Endothelial cell of umbilical vein (primary cell): ENCODE measurements at regions not wholly inside any gene's neighbourhood (a gene's known extent, or its start where the extent isn't known, plus 50 kb on each side); places are given as distances from the start of the nearest gene placed in this dataset.

Experiments used
- BruUV-seq: library from RNA; stranded (reverse); fragments of 400-500 nt; replicated peaks from 2 replicates; lab custom pipeline; 2021; lab: Mats Ljungman, UMichigan
- CTCF ChIA-PET: fragments of 300-600, 350-600 bp; sonication (Branson Sonifier 250); formaldehyde crosslinking; loops from one replicate; lab custom pipeline; 2021; ENCODE audit warnings: antibody characterized with exemption, inconsistent platforms; lab: Charles Lee
- POLR2A ChIA-PET: fragments of 300-600, 350-600 bp; sonication (Branson Sonifier 250); formaldehyde crosslinking; loops from one replicate; lab custom pipeline; 2021; ENCODE audit warnings: antibody characterized with exemption, inconsistent platforms; lab: Charles Lee
- DNase-seq: peaks from one replicate; pipeline ENCODE4 v3.0.0-alpha.2; 2011; ENCODE audit warnings: low read depth, low spot score
- FAIRE-seq: peaks from 2 replicates; lab custom pipeline; 2011; peaks lifted over from hg19 to GRCh38; lab: Jason Lieb, UNC
- H2AFZ ChIP-seq: 2 replicates; pipeline ENCODE4 v1.6.0; 2012; ENCODE audit warnings: low read depth, low read length, control low read depth, inconsistent platforms
- H3K27ac ChIP-seq: 2 replicates; pipeline ENCODE4 v1.5.1; 2011; ENCODE audit warnings: low read depth, mild to moderate bottlenecking, control low read depth, low read length, moderate library complexity; ENCODE audit not compliant: insufficient read depth
- H3K27me3 ChIP-seq, 2 experiments: 2 replicates each; pipeline versions ENCODE4 v1.6.0 to v1.6.1; 2011; ENCODE audit warnings: low read length in 2 of 2, mixed read lengths in 1 of 2; ENCODE audit not compliant: control insufficient read depth in 2 of 2, insufficient read depth in 2 of 2
- H3K36me3 ChIP-seq, 2 experiments: 2 replicates in 1 of 2; 3 replicates in 1 of 2; pipeline ENCODE4 v1.5.1; 2011; ENCODE audit warnings: low read length in 2 of 2, mild to moderate bottlenecking in 1 of 2, moderate library complexity in 1 of 2; ENCODE audit not compliant: control insufficient read depth in 2 of 2, insufficient read depth in 2 of 2; ENCODE audit errors: extremely low read depth in 1 of 2
- H3K4me1 ChIP-seq: 3 replicates; pipeline ENCODE4 v1.5.1; 2011; ENCODE audit warnings: mild to moderate bottlenecking, low read length; ENCODE audit not compliant: control insufficient read depth, insufficient read depth; ENCODE audit errors: extremely low read depth
- H3K4me2 ChIP-seq: 2 replicates; pipeline ENCODE4 v1.6.1; 2011; ENCODE audit warnings: low read length, control low read depth, mixed read lengths; ENCODE audit not compliant: insufficient read depth
- H3K4me3 ChIP-seq, 3 experiments: fragments of 200-600 bp in 1 of 3; sonication (generic), shearing (Covaris generic) in 1 of 3; replicated peaks in 1 of 3; 2 replicates each; pipeline ENCODE4 v1.5.1; 2011 to 2016; ENCODE audit warnings: control low read depth in 3 of 3, low read length in 3 of 3, mild to moderate bottlenecking in 2 of 3, inconsistent platforms in 1 of 3, low read depth in 1 of 3, moderate library complexity in 1 of 3; ENCODE audit not compliant: insufficient read depth in 1 of 3
- H3K79me2 ChIP-seq: 2 replicates; pipeline ENCODE4 v1.6.0; 2012; ENCODE audit warnings: low read length, inconsistent platforms; ENCODE audit not compliant: control insufficient read depth, insufficient read depth
- H3K9ac ChIP-seq: replicated peaks from 2 replicates; pipeline ENCODE3; 2011; ENCODE audit warnings: low read length, control low read depth; ENCODE audit not compliant: insufficient read depth; ENCODE audit errors: extremely low read depth
- H3K9me1 ChIP-seq: replicated peaks from 3 replicates; pipeline ENCODE4 v1.6.0; 2011; ENCODE audit warnings: mild to moderate bottlenecking, low read length; ENCODE audit not compliant: control insufficient read depth, insufficient read depth; ENCODE audit errors: extremely low read depth
- H3K9me3 ChIP-seq: replicated peaks from 2 replicates; pipeline ENCODE4 v1.5.1; 2012; ENCODE audit warnings: low read length, inconsistent platforms; ENCODE audit not compliant: control insufficient read depth, insufficient read depth
- H4K20me1 ChIP-seq: replicated peaks from 2 replicates; pipeline ENCODE3; 2011; ENCODE audit warnings: mild to moderate bottlenecking, low read length; ENCODE audit not compliant: control insufficient read depth, insufficient read depth; ENCODE audit errors: extremely low read depth
- EZH2 ChIP-seq: IDR thresholded peaks from 2 replicates; pipeline ENCODE4 v1.6.1; 2012; ENCODE audit warnings: borderline replicate concordance, low read depth, mild to moderate bottlenecking, moderate library complexity, low read length, inconsistent platforms; ENCODE audit not compliant: severe bottlenecking
- FOS ChIP-seq: IDR thresholded peaks from 2 replicates; pipeline ENCODE4 v1.6.1; 2011; ENCODE audit warnings: mild to moderate bottlenecking, low read length, moderate library complexity, borderline replicate concordance; ENCODE audit not compliant: insufficient read depth
- GATA2 ChIP-seq: IDR thresholded peaks from 2 replicates; pipeline ENCODE4 v1.7.0; 2011; ENCODE audit warnings: low read depth, mild to moderate bottlenecking, moderate library complexity, mixed read lengths, low read length; ENCODE audit not compliant: insufficient read length, insufficient read depth
- JUN ChIP-seq: IDR thresholded peaks from 2 replicates; pipeline ENCODE4 v1.6.1; 2011; ENCODE audit warnings: borderline replicate concordance, low read depth; ENCODE audit not compliant: insufficient read length, insufficient read depth
- MYC ChIP-seq: IDR thresholded peaks from one replicate; pipeline ENCODE4 v1.6.1; 2011; ENCODE audit warnings: mild to moderate bottlenecking, low read depth, low read length
- POLR2A ChIP-seq: IDR thresholded peaks from 2 replicates; pipeline ENCODE4 v1.6.1; 2012; ENCODE audit warnings: low read depth, mild to moderate bottlenecking, control low read depth, low read length
- POLR2AphosphoS5 ChIP-seq: IDR thresholded peaks from 2 replicates; pipeline ENCODE4 v1.6.1; 2012; ENCODE audit warnings: low read depth, mild to moderate bottlenecking, control low read depth, low read length, moderate library complexity; ENCODE audit not compliant: insufficient read depth
- dilution Hi-C: fragments of 300-500 bp; cut with MboI; formaldehyde crosslinking; loops from one replicate; pipeline ENCODE4 v1.15.0; 2019; ENCODE audit warnings: low sequenced_read_pairs; ENCODE audit not compliant: extremely low pct_ligation_motif_present
- intact Hi-C: fragments of 100-400 bp; cut with micrococcal nuclease; formaldehyde crosslinking; loops from one replicate; pipeline ENCODE4 v1.10.0; 2022
- TF ChIP-seq, protein P1 (sequence below), 2 donors: IDR thresholded peaks; 1 replicate in 1 of 2; 2 replicates in 1 of 2; pipeline ENCODE4 v1.5.1; 2011; ENCODE audit warnings: low read length in 2 of 2, mild to moderate bottlenecking in 2 of 2, moderate library complexity in 2 of 2, control low read depth in 1 of 2, inconsistent platforms in 1 of 2, low read depth in 1 of 2; ENCODE audit not compliant: insufficient read depth in 1 of 2; ENCODE audit errors: extremely low read depth in 1 of 2
- TF ChIP-seq, protein P2 (sequence below): IDR thresholded peaks from 2 replicates; pipeline ENCODE4 v1.6.1; 2011; ENCODE audit not compliant: insufficient read depth, insufficient read length

DNA sequence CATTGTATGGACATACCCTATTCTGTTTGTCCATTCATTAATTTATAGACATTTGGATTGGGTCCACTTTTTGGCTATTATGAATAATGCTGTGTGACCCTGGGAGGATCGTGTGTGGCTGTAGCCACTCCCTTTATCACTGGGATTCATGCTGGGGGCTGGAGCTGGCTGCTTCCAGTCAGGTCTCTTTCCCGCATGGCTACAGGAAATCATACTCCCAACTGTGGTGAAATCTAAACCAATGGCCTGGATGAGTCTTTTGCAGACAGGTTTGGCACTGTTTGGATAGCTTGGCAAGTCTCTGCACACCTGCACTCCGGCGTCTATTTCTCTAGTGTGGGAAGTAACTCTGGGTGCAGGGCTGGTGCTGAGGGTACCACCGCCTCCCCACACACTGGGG lies 80.4 kb downstream of the RIN2 start:
- Histone ChIP-seq H3K9me3 (no peaks in the 10 kb centered on the region), H3K4me2 (no peak overlapping the region), H3K9me1 (no peaks in the 10 kb centered on the region), H3K9ac (no peak overlapping the region), H3K36me3 (no peaks in the 10 kb centered on the region), H3K4me1 (peaks cover 10% of the 10 kb centered on the region), H3K79me2 (no peaks in the 10 kb centered on the region), H2AFZ (no peak overlapping the region), H4K20me1 (no peaks in the 10 kb centered on the region), H3K4me3 (no peak overlapping the region), H3K27me3 (no peaks in the 10 kb centered on the region), H3K27ac (no peak overlapping the region)
- intact Hi-C loops = no loop called here
- dilution Hi-C loops = no loop called here
- DNase-seq (no peak), FAIRE-seq (no peak)
- POLR2A ChIA-PET = interaction anchor here (0.5 kb wide), 1 partner anchor 48 kb away, joined by 3 read pairs; no protein-coding TSS in a partner anchor
- no TSS peak for BruUV-seq
- CTCF ChIA-PET = interaction anchor here (1.4 kb wide), 1 partner anchor 11 kb away, joined by 6 read pairs; no protein-coding TSS in a partner anchor
- TF ChIP-seq, protein P1, sequence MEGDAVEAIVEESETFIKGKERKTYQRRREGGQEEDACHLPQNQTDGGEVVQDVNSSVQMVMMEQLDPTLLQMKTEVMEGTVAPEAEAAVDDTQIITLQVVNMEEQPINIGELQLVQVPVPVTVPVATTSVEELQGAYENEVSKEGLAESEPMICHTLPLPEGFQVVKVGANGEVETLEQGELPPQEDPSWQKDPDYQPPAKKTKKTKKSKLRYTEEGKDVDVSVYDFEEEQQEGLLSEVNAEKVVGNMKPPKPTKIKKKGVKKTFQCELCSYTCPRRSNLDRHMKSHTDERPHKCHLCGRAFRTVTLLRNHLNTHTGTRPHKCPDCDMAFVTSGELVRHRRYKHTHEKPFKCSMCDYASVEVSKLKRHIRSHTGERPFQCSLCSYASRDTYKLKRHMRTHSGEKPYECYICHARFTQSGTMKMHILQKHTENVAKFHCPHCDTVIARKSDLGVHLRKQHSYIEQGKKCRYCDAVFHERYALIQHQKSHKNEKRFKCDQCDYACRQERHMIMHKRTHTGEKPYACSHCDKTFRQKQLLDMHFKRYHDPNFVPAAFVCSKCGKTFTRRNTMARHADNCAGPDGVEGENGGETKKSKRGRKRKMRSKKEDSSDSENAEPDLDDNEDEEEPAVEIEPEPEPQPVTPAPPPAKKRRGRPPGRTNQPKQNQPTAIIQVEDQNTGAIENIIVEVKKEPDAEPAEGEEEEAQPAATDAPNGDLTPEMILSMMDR (IDR thresholded peaks at IDR 0.05; ENCODE audit: extremely low read depth in 1 of 2, insufficient read depth in 1 of 2, low read depth in 1 of 2, low read length in 2 of 2) = no peak
- no peak for TF ChIP-seq FOS
- TF ChIP-seq POLR2AphosphoS5 = no peak
- no peak for TF ChIP-seq GATA2
- no peak for TF ChIP-seq EZH2
- TF ChIP-seq, protein P2, sequence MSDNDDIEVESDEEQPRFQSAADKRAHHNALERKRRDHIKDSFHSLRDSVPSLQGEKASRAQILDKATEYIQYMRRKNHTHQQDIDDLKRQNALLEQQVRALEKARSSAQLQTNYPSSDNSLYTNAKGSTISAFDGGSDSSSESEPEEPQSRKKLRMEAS = no peak
- no peak for TF ChIP-seq JUN
- TF ChIP-seq POLR2A = no peak
- TF ChIP-seq MYC = no peak
